Peyer's patch (tissue), 4 donors: ENCODE measurements at regions not wholly inside any gene's neighbourhood (a gene's known extent, or its start where the extent isn't known, plus 50 kb on each side); places are given as distances from the start of the nearest gene placed in this dataset.

Experiments
- POLR2A ChIP-seq, 2 donors: fragments of 450-650 bp; IDR thresholded peaks; one replicate each; pipeline ENCODE4 v1.5.1; 2017; ENCODE audit warnings: antibody characterized with exemption in 2 of 2, mild to moderate bottlenecking in 2 of 2, moderate library complexity in 2 of 2
- TF ChIP-seq, protein P1 (sequence below), 6 experiments: fragments of 450-650 bp in 4 of 6; fragments of 200-600 bp in 2 of 6; sonication (generic) in 1 of 6; IDR thresholded peaks; one replicate each; pipeline ENCODE4 v1.5.1; 2017 to 2019; ENCODE audit warnings: antibody characterized with exemption in 6 of 6, mild to moderate bottlenecking in 3 of 6, moderate library complexity in 1 of 6

- TF ChIP-seq, protein P1, sequence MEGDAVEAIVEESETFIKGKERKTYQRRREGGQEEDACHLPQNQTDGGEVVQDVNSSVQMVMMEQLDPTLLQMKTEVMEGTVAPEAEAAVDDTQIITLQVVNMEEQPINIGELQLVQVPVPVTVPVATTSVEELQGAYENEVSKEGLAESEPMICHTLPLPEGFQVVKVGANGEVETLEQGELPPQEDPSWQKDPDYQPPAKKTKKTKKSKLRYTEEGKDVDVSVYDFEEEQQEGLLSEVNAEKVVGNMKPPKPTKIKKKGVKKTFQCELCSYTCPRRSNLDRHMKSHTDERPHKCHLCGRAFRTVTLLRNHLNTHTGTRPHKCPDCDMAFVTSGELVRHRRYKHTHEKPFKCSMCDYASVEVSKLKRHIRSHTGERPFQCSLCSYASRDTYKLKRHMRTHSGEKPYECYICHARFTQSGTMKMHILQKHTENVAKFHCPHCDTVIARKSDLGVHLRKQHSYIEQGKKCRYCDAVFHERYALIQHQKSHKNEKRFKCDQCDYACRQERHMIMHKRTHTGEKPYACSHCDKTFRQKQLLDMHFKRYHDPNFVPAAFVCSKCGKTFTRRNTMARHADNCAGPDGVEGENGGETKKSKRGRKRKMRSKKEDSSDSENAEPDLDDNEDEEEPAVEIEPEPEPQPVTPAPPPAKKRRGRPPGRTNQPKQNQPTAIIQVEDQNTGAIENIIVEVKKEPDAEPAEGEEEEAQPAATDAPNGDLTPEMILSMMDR (IDR thresholded peaks at IDR 0.05), result no peak
- TF ChIP-seq POLR2A (IDR thresholded peaks at IDR 0.05), result no peak
Measured at GRCh38 chr9:129403779-129404620, 216.9 kb downstream of the C9orf50 start.
